OCI-LY3 (cell line): ENCODE measurements at regions not wholly inside any gene's neighbourhood (a gene's known extent, or its start where the extent isn't known, plus 50 kb on each side); places are given as distances from the start of the nearest gene placed in this dataset.

Source experiments
- H2AFZ ChIP-seq: fragments of 200-600, 300-600 bp; shearing (Covaris generic); 2 replicates; pipeline ENCODE4 v1.6.0; 2014; ENCODE audit warnings: antibody characterized with exemption, low read depth, low read length
- H3K27ac ChIP-seq: fragments of 200-600, 300-600 bp; sonication (generic); 2 replicates; pipeline ENCODE4 v1.5.1; 2014; ENCODE audit warnings: mild to moderate bottlenecking, low read length, moderate library complexity, mixed read lengths
- H3K27me3 ChIP-seq: fragments of 200-600, 300-600 bp; sonication (generic); 2 replicates; pipeline ENCODE4 v1.6.1; 2014; ENCODE audit warnings: low read depth, low read length, mixed read lengths
- H3K36me3 ChIP-seq: fragments of 200-600, 300-600 bp; sonication (generic); replicated peaks from 2 replicates; pipeline ENCODE3; 2014; ENCODE audit warnings: low read depth, low read length, mixed read lengths
- H3K4me1 ChIP-seq: fragments of 300-600, 200-600 bp; sonication (generic); 2 replicates; pipeline ENCODE4 v1.6.1; 2014; ENCODE audit warnings: low read length, mixed read lengths
- H3K4me2 ChIP-seq: fragments of 200-600, 300-600 bp; sonication (generic); 2 replicates; pipeline ENCODE4 v1.6.1; 2014; ENCODE audit warnings: low read length, mixed read lengths
- H3K4me3 ChIP-seq: fragments of 300-600, 200-600 bp; sonication (generic); 2 replicates; pipeline ENCODE4 v1.5.1; 2014; ENCODE audit warnings: antibody characterized with exemption, mild to moderate bottlenecking, low read length, moderate library complexity
- H3K79me2 ChIP-seq: fragments of 300-600, 200-600 bp; shearing (Covaris generic); 2 replicates; pipeline ENCODE4 v1.6.1; 2014; ENCODE audit warnings: mild to moderate bottlenecking, low read length, mixed read lengths
- H3K9ac ChIP-seq: fragments of 300-600, 200-600 bp; shearing (Covaris generic); 2 replicates; pipeline ENCODE4 v1.6.0; 2014; ENCODE audit warnings: mild to moderate bottlenecking, low read length, moderate library complexity
- H3K9me3 ChIP-seq: fragments of 200-600, 300-600 bp; shearing (Covaris generic); 2 replicates; pipeline ENCODE4 v1.6.1; 2014; ENCODE audit warnings: low read length, mixed read lengths; ENCODE audit not compliant: insufficient read depth
- H4K20me1 ChIP-seq: fragments of 200-600, 300-600 bp; sonication (generic); 2 replicates; pipeline ENCODE4 v1.6.1; 2016; ENCODE audit warnings: low read length, mixed read lengths; ENCODE audit not compliant: insufficient read depth
- CTCF ChIP-seq: fragments of 200-600, 300-600 bp; sonication (generic); IDR thresholded peaks from 2 replicates; pipeline ENCODE4 v1.5.1; 2014; ENCODE audit warnings: antibody characterized with exemption, low read length, low read depth
- EZH2phosphoT487 ChIP-seq: fragments of 200-600 bp; shearing (Covaris generic); IDR thresholded peaks from 2 replicates; pipeline ENCODE4 v1.6.1; 2018; ENCODE audit warnings: antibody characterized with exemption, mixed run types, low read depth

DNA sequence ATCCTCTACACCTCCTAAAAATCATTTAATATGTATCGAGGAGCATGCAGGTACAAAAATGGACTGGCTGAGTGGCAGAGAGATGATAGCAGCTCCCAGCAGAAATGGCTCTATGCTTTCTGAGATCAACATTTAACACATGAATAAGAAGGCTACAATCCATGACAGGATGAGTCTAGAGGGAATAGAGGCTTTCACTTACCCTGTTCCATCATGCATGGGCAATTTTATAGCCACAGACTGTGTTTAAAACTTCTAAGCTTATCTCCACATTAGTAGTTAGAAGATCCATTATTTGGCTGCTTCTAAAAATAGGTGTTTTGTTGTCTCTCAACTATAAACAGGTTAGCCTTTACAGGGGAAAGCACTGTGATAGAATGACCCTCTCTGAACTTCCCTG lies 149.1 kb upstream of the ARHGAP28 start:
- no peak overlapping the region for H2AFZ ChIP-seq
- no peaks in the 10 kb centered on the region for H3K27me3 ChIP-seq
- no peak overlapping the region for H3K27ac ChIP-seq
- H3K4me1 ChIP-seq = no peaks in the 10 kb centered on the region
- H3K79me2 ChIP-seq = no peaks in the 10 kb centered on the region
- no peak overlapping the region for H3K9ac ChIP-seq
- H3K36me3 ChIP-seq = no peaks in the 10 kb centered on the region
- no peaks in the 10 kb centered on the region for H4K20me1 ChIP-seq
- TF ChIP-seq EZH2phosphoT487 = no peak
- no peak for TF ChIP-seq CTCF
- H3K4me2 ChIP-seq = no peak overlapping the region
- H3K4me3 ChIP-seq = no peak overlapping the region
- no peaks in the 10 kb centered on the region for H3K9me3 ChIP-seq

GRCh38 chr18:6589923-6590322 lies 139.6 kb upstream of the ARHGAP28 start:
- Histone ChIP-seq H3K27ac (no peak overlapping the region), H3K4me2 (no peak overlapping the region), H3K9ac (no peak overlapping the region), H2AFZ (no peak overlapping the region), H3K27me3 (no peaks in the 10 kb centered on the region), H3K9me3 (no peaks in the 10 kb centered on the region), H3K79me2 (no peaks in the 10 kb centered on the region), H3K4me1 (no peaks in the 10 kb centered on the region), H4K20me1 (no peaks in the 10 kb centered on the region), H3K36me3 (no peaks in the 10 kb centered on the region), H3K4me3 (no peak overlapping the region)
- TF ChIP-seq CTCF = no peak
- no peak for TF ChIP-seq EZH2phosphoT487

GRCh38 chr18:6590326-6590725 lies 139.2 kb upstream of the ARHGAP28 start:
- no peaks in the 10 kb centered on the region for H3K27me3 ChIP-seq
- H3K9me3 ChIP-seq = no peaks in the 10 kb centered on the region
- no peak overlapping the region for H2AFZ ChIP-seq
- H3K79me2 ChIP-seq = no peaks in the 10 kb centered on the region
- H4K20me1 ChIP-seq = no peaks in the 10 kb centered on the region
- H3K27ac ChIP-seq = no peak overlapping the region
- no peaks in the 10 kb centered on the region for H3K36me3 ChIP-seq
- no peak overlapping the region for H3K4me2 ChIP-seq
- no peak overlapping the region for H3K9ac ChIP-seq
- no peaks in the 10 kb centered on the region for H3K4me1 ChIP-seq
- no peak overlapping the region for H3K4me3 ChIP-seq
- TF ChIP-seq CTCF (no peak), EZH2phosphoT487 (no peak)

DNA sequence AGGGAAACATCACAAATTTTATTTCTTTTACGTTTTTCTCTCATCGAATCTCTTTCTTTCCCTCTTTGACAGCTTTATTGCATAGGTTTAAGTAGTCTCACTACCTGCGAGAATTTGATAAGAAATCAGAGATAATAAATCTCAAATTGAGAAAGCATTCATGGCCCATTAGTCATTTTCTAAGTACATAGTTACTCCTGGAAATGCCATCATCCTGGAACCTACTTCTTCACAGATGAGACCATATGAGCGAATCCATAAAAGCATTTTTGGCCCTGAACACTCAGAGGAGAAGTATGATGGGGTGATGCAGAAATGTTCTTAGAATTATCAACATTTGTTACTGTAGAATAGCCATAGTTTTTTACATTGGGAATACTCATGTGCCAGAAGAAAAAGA lies 138.0 kb upstream of the ARHGAP28 start:
- Histone ChIP-seq H3K36me3 (no peaks in the 10 kb centered on the region), H3K9ac (no peak overlapping the region), H3K4me2 (no peak overlapping the region), H2AFZ (no peak overlapping the region), H3K4me3 (no peak overlapping the region), H3K79me2 (no peaks in the 10 kb centered on the region), H4K20me1 (no peaks in the 10 kb centered on the region), H3K27ac (no peak overlapping the region), H3K4me1 (no peaks in the 10 kb centered on the region), H3K9me3 (no peaks in the 10 kb centered on the region), H3K27me3 (no peaks in the 10 kb centered on the region)
- TF ChIP-seq CTCF (no peak), EZH2phosphoT487 (no peak)
